CD8-positive, alpha-beta memory T cell (primary cell): ENCODE measurements at regions not wholly inside any gene's neighbourhood (a gene's known extent, or its start where the extent isn't known, plus 50 kb on each side); places are given as distances from the start of the nearest gene placed in this dataset.

Source experiments
- CTCF ChIA-PET: fragments of 350-600 bp; sonication (Branson Sonifier 250); formaldehyde crosslinking; loops from one replicate; lab custom pipeline; 2021; ENCODE audit warnings: antibody characterized with exemption; lab: Charles Lee
- POLR2A ChIA-PET: fragments of 350-600 bp; sonication (Branson Sonifier 250); formaldehyde crosslinking; loops from one replicate; lab custom pipeline; 2021; ENCODE audit warnings: antibody characterized with exemption; lab: Charles Lee
- DNase-seq, 5 donors: peaks; one replicate each; pipeline versions ENCODE4 v3.0.0 to v3.0.0-alpha.2; 2020 to 2022; ENCODE audit warnings: mixed read lengths in 1 of 5
- H3K27ac ChIP-seq: one replicate; pipeline ENCODE4 v1.7.0; 2013; ENCODE audit warnings: low read depth, mild to moderate bottlenecking, low read length, moderate library complexity
- H3K27me3 ChIP-seq: 2 replicates; pipeline ENCODE4 v1.7.0; 2013; ENCODE audit warnings: low read length, mild to moderate bottlenecking; ENCODE audit not compliant: insufficient read depth, poor library complexity, severe bottlenecking
- H3K36me3 ChIP-seq: 2 replicates; pipeline ENCODE4 v1.7.0; 2013; ENCODE audit warnings: mild to moderate bottlenecking, low read length, moderate library complexity; ENCODE audit not compliant: insufficient read depth
- H3K4me1 ChIP-seq: 2 replicates; pipeline ENCODE4 v1.7.0; 2013; ENCODE audit warnings: mild to moderate bottlenecking, low read length, moderate library complexity; ENCODE audit not compliant: insufficient read depth
- H3K4me3 ChIP-seq: 2 replicates; pipeline ENCODE4 v1.7.0; 2013; ENCODE audit warnings: mild to moderate bottlenecking, low read length
- H3K9me3 ChIP-seq: 2 replicates; pipeline ENCODE4 v1.7.0; 2013; ENCODE audit warnings: mild to moderate bottlenecking, low read length
- H3K27ac Mint-ChIP-seq, 8 donors: one replicate each; pipeline ENCODE4 v1.8.0; 2020 to 2021; ENCODE audit warnings: mixed read lengths in 8 of 8, mild to moderate bottlenecking in 6 of 8, inconsistent platforms in 3 of 8, moderate library complexity in 3 of 8
- H3K27me3 Mint-ChIP-seq, 2 donors: one replicate each; pipeline ENCODE4 v1.8.0; 2020 to 2021; ENCODE audit warnings: mixed read lengths in 2 of 2, mild to moderate bottlenecking in 1 of 2, moderate library complexity in 1 of 2
- H3K36me3 Mint-ChIP-seq, 3 donors: one replicate each; pipeline ENCODE4 v1.8.0; 2020 to 2021; ENCODE audit warnings: mixed read lengths in 3 of 3, inconsistent platforms in 1 of 3, mild to moderate bottlenecking in 1 of 3
- H3K4me1 Mint-ChIP-seq, 3 donors: one replicate each; pipeline ENCODE4 v1.8.0; 2020 to 2021; ENCODE audit warnings: mixed read lengths in 3 of 3, inconsistent platforms in 1 of 3, mild to moderate bottlenecking in 1 of 3
- H3K4me3 Mint-ChIP-seq, 7 donors: one replicate each; pipeline ENCODE4 v1.8.0; 2020 to 2021; ENCODE audit warnings: mixed read lengths in 7 of 7, mild to moderate bottlenecking in 6 of 7, moderate library complexity in 4 of 7, inconsistent platforms in 2 of 7
- H3K9me3 Mint-ChIP-seq, 5 donors: one replicate each; pipeline ENCODE4 v1.8.0; 2020 to 2022; ENCODE audit warnings: mixed read lengths in 5 of 5, mild to moderate bottlenecking in 3 of 5, moderate library complexity in 2 of 5, inconsistent platforms in 1 of 5

- H3K9me3 Mint-ChIP-seq: peaks cover 2 to 29% (median 6%) of the 10 kb centered on the region in 5 donors
- H3K27me3 Mint-ChIP-seq: peaks cover 0 to 1% of the 10 kb centered on the region in 2 donors
- no peak for DNase-seq
- H3K27me3 ChIP-seq: no peaks in the 10 kb centered on the region
- no peaks in the 10 kb centered on the region for H3K9me3 ChIP-seq
- H3K27ac Mint-ChIP-seq: no peak overlapping the region
- peaks cover 0 to 1% (median 0%) of the 10 kb centered on the region in 3 donors for H3K36me3 Mint-ChIP-seq
- H3K27ac ChIP-seq: no peak overlapping the region
- H3K4me3 Mint-ChIP-seq: no peak overlapping the region
- H3K36me3 ChIP-seq: no peaks in the 10 kb centered on the region
- H3K4me1 Mint-ChIP-seq: no peaks in the 10 kb centered on the region
- H3K4me3 ChIP-seq: no peak overlapping the region
- POLR2A ChIA-PET: no interaction called here
- no peaks in the 10 kb centered on the region for H3K4me1 ChIP-seq
- CTCF ChIA-PET: no interaction called here
Observed at GRCh38 chr13:63542770-63543169, 2127.1 kb upstream of the PCDH20 start.

- H3K4me1 Mint-ChIP-seq: no peaks in the 10 kb centered on the region
Observed at GRCh38 chr13:63541336-63541735, 2125.7 kb upstream of the PCDH20 start.

GRCh38 chr13:63540061-63540460, 2124.4 kb upstream of the PCDH20 start:
- H3K36me3 ChIP-seq: no peaks in the 10 kb centered on the region
- Mint-ChIP-seq H3K9me3 (peaks cover 4 to 37% (median 8%) of the 10 kb centered on the region in 5 donors), H3K4me1 (no peaks in the 10 kb centered on the region), H3K27me3 (peaks cover 0 to 1% of the 10 kb centered on the region in 2 donors), H3K4me3 (no peak overlapping the region), H3K27ac (peak overlapping the region in 1 of 8 donors; percentile 61), H3K36me3 (peaks cover 0 to 1% (median 0%) of the 10 kb centered on the region in 3 donors)
- DNase-seq: no peak
- H3K4me3 ChIP-seq: no peak overlapping the region
- no peaks in the 10 kb centered on the region for H3K27me3 ChIP-seq
- ChIA-PET CTCF (no interaction called here), POLR2A (no interaction called here)
- H3K4me1 ChIP-seq: no peaks in the 10 kb centered on the region
- H3K27ac ChIP-seq: no peak overlapping the region
- no peaks in the 10 kb centered on the region for H3K9me3 ChIP-seq

More at GRCh38 chr13:63541336-63541735, 2125.7 kb upstream of the PCDH20 start:
- Mint-ChIP-seq H3K4me3 (no peak overlapping the region), H3K27ac (no peak overlapping the region), H3K27me3 (peaks cover 0 to 1% of the 10 kb centered on the region in 2 donors), H3K36me3 (peaks cover 0 to 1% (median 0%) of the 10 kb centered on the region in 3 donors), H3K9me3 (peaks cover 6 to 37% (median 8%) of the 10 kb centered on the region in 5 donors)
- H3K27me3 ChIP-seq: no peaks in the 10 kb centered on the region
- no peaks in the 10 kb centered on the region for H3K4me1 ChIP-seq
- no peak overlapping the region for H3K4me3 ChIP-seq
- POLR2A ChIA-PET: no interaction called here
- DNase-seq: no peak
- H3K36me3 ChIP-seq: no peaks in the 10 kb centered on the region
- H3K9me3 ChIP-seq: no peaks in the 10 kb centered on the region
- CTCF ChIA-PET: no interaction called here
- H3K27ac ChIP-seq: no peak overlapping the region

GRCh38 chr13:63517371-63517770, 2101.7 kb upstream of the PCDH20 start:
- Histone ChIP-seq H3K36me3 (no peaks in the 10 kb centered on the region), H3K27me3 (no peaks in the 10 kb centered on the region)
- POLR2A ChIA-PET: no interaction called here

GRCh38 chr13:63516124-63516523, 2100.5 kb upstream of the PCDH20 start:
- H3K9me3 ChIP-seq: no peaks in the 10 kb centered on the region
- Mint-ChIP-seq H3K4me3 (no peak overlapping the region), H3K27ac (no peak overlapping the region), H3K27me3 (no peaks in the 10 kb centered on the region), H3K36me3 (no peaks in the 10 kb centered on the region), H3K9me3 (peaks cover 3 to 44% (median 5%) of the 10 kb centered on the region in 5 donors), H3K4me1 (no peaks in the 10 kb centered on the region)
- no peaks in the 10 kb centered on the region for H3K36me3 ChIP-seq
- POLR2A ChIA-PET: no interaction called here
- CTCF ChIA-PET: no interaction called here
- no peak overlapping the region for H3K27ac ChIP-seq
- H3K27me3 ChIP-seq: no peaks in the 10 kb centered on the region
- H3K4me1 ChIP-seq: no peaks in the 10 kb centered on the region
- no peak for DNase-seq
- no peak overlapping the region for H3K4me3 ChIP-seq

More at GRCh38 chr13:63517371-63517770, 2101.7 kb upstream of the PCDH20 start:
- Mint-ChIP-seq H3K27me3 (no peaks in the 10 kb centered on the region), H3K9me3 (peaks cover 3 to 44% (median 5%) of the 10 kb centered on the region in 5 donors), H3K4me3 (no peak overlapping the region), H3K4me1 (no peaks in the 10 kb centered on the region), H3K27ac (no peak overlapping the region), H3K36me3 (no peaks in the 10 kb centered on the region)
- no peak overlapping the region for H3K27ac ChIP-seq
- H3K4me1 ChIP-seq: no peaks in the 10 kb centered on the region
- H3K4me3 ChIP-seq: no peak overlapping the region
- CTCF ChIA-PET: no interaction called here
- DNase-seq: no peak
- no peaks in the 10 kb centered on the region for H3K9me3 ChIP-seq

GRCh38 chr13:63514886-63515285, 2099.2 kb upstream of the PCDH20 start:
- no peak overlapping the region for H3K27ac Mint-ChIP-seq
- H3K36me3 Mint-ChIP-seq: no peaks in the 10 kb centered on the region
- Histone ChIP-seq H3K27ac (no peak overlapping the region), H3K9me3 (no peaks in the 10 kb centered on the region), H3K27me3 (no peaks in the 10 kb centered on the region), H3K4me3 (no peak overlapping the region), H3K36me3 (no peaks in the 10 kb centered on the region), H3K4me1 (no peaks in the 10 kb centered on the region)
- H3K27me3 Mint-ChIP-seq: no peaks in the 10 kb centered on the region
- H3K9me3 Mint-ChIP-seq: peaks cover 3 to 37% (median 7%) of the 10 kb centered on the region in 5 donors
- ChIA-PET POLR2A (no interaction called here), CTCF (no interaction called here)
- no peaks in the 10 kb centered on the region for H3K4me1 Mint-ChIP-seq
- DNase-seq: no peak
- H3K4me3 Mint-ChIP-seq: no peak overlapping the region

GRCh38 chr13:63512095-63512494, 2096.4 kb upstream of the PCDH20 start:
- Mint-ChIP-seq H3K27ac (no peak overlapping the region), H3K4me1 (no peaks in the 10 kb centered on the region), H3K9me3 (peaks cover 3 to 23% (median 6%) of the 10 kb centered on the region in 5 donors), H3K4me3 (no peak overlapping the region), H3K36me3 (no peaks in the 10 kb centered on the region), H3K27me3 (no peaks in the 10 kb centered on the region)
- POLR2A ChIA-PET: no interaction called here
- DNase-seq: no peak
- Histone ChIP-seq H3K9me3 (no peaks in the 10 kb centered on the region), H3K27me3 (no peaks in the 10 kb centered on the region), H3K4me3 (no peak overlapping the region), H3K4me1 (no peaks in the 10 kb centered on the region), H3K27ac (no peak overlapping the region), H3K36me3 (no peaks in the 10 kb centered on the region)
- CTCF ChIA-PET: no interaction called here

- no peaks in the 10 kb centered on the region for H3K4me1 ChIP-seq
- H3K36me3 ChIP-seq: no peaks in the 10 kb centered on the region
- Mint-ChIP-seq H3K4me3 (no peak overlapping the region), H3K36me3 (no peaks in the 10 kb centered on the region), H3K4me1 (no peaks in the 10 kb centered on the region), H3K27ac (no peak overlapping the region), H3K9me3 (peaks cover 4 to 23% (median 8%) of the 10 kb centered on the region in 5 donors), H3K27me3 (no peaks in the 10 kb centered on the region)
- H3K27me3 ChIP-seq: no peaks in the 10 kb centered on the region
- H3K27ac ChIP-seq: no peak overlapping the region
- no peak for DNase-seq
- ChIA-PET CTCF (no interaction called here), POLR2A (no interaction called here)
- no peaks in the 10 kb centered on the region for H3K9me3 ChIP-seq
- no peak overlapping the region for H3K4me3 ChIP-seq
Observed at GRCh38 chr13:63501702-63502101, 2086.1 kb upstream of the PCDH20 start.
